HG03097 (cell line): ENCODE measurements at regions not wholly inside any gene's neighbourhood (a gene's known extent, or its start where the extent isn't known, plus 50 kb on each side); places are given as distances from the start of the nearest gene placed in this dataset.
"Not testable (repeated sequence)": the region's sequence is repeated elsewhere in the genome, so short reads cannot be mapped to it uniquely, and the experiment has no call there.

Experiments
- ATAC-seq: cut with Tn5 transposase; IDR thresholded peaks from one replicate; pipeline ENCODE4 v1.9.1; 2021; ENCODE audit not compliant: unreplicated experiment, low FRiP score

DNA sequence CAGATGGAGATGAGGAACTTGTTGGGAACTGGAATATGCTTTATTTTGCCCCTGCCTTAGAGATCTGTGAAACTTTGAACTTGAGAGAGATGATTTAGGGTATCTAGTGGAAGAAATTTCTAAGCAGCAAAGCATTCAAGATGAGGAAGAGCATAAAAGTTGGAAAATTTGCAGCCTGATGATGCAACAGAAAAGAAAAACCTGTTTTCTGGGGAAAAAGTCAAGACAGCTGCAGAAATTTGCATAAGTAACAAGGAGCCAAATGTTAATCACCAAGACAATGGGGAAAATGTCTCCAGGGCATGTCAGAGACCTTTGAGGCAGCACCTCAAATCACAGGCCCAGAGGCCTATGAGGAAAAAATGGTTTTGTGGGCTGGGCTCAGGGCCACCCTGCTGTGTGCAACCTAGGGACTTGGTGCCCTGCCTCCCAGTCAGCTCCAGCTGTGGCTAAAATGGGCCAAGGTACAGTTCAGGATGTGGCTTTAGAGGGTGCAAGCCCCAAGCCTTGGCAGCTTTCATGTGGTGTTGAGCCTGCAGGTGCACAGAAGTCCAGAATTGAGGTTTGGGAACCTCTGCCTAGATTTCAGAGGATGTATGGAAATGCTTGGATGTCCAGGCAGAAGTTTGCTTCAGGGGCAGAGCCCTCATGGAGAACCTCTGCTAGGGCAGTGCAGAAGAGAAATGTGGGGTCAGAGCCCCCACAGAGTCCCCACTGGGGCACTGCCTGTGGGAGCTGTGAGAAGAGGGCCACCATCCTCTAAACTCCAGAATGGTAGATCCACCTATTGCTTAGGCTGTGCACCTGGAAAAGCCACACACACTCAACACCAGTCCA, 136.3 kb upstream of the RAB4A start:
- not testable (repeated sequence) for ATAC-seq

DNA sequence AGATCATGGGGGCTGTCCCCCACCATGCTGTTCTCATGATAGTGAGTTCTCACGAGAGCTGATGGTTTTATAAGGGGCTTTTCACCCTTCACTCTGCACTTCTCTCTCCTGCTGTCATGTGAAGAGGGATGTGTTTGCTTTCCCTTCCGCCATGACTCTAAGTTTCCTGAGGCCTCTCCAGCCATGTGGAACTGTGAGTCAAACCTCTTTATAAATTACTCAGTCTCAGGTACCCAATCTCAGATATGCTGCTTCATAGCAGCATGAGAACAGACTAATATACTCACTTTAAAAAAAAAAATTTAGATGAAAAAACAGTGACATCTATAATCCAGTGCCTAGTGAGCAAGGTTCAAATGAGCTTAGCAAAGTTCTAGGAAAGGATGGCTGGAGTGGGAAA, 135.1 kb upstream of the RAB4A start:
- ATAC-seq: no peak

DNA sequence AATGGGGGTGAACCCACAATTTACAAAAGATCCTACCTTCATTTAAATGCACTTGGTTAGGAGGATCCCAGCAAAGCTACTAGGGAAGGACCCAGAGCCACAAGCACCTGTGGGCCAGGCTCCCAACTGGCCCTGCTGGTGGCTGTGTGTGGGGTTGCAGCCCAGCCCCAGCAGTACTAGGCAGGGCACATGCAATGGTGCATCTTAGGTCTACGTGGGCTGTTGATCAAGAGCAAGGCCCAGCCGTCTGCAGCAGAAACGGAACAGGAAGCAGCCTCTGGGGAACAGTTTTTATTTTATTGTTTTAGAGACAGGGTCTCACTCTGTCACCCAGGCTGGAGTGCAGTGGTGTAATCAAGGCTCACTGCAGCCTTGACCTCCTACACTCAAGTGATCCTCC, 134.1 kb upstream of the RAB4A start:
- ATAC-seq: no peak

DNA sequence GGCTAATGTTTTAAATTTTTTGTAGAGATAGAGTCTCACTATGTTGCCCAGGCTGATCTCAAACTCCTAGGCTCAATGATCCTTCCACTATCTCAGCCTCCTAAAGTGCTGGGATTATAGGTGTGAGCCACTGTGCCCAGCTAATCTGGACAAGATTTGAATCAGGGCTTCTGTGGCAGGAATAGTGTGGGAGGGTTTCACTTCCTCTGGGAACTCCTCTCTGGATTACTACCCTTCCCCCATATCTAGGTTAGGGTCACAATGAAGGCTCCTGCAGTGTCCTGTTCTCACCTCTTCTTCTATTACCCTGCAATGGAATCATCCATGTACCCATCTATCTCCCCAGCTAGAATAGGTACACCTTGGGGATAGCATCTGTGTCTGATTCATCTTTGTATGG, 133.6 kb upstream of the RAB4A start:
- ATAC-seq: no peak

DNA sequence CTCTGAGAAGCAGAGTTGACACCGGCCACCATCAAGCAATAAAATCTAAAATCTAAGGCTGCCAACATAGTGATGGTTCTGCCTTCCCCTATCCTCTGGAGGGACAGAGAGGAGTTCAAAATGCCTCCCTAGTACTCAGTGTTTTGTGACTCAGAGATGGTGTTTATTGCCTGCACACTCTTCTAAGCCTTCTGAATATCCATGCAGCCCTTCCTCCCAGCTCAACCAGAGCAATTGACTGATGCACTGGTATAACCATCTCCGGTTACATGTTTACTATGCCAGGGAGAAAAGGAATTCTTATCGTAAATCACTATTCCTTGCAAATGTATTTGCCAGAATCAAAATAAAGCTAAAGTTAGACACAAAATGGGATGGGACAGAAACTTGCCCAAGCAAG, 132.9 kb upstream of the RAB4A start:
- ATAC-seq: no peak

DNA sequence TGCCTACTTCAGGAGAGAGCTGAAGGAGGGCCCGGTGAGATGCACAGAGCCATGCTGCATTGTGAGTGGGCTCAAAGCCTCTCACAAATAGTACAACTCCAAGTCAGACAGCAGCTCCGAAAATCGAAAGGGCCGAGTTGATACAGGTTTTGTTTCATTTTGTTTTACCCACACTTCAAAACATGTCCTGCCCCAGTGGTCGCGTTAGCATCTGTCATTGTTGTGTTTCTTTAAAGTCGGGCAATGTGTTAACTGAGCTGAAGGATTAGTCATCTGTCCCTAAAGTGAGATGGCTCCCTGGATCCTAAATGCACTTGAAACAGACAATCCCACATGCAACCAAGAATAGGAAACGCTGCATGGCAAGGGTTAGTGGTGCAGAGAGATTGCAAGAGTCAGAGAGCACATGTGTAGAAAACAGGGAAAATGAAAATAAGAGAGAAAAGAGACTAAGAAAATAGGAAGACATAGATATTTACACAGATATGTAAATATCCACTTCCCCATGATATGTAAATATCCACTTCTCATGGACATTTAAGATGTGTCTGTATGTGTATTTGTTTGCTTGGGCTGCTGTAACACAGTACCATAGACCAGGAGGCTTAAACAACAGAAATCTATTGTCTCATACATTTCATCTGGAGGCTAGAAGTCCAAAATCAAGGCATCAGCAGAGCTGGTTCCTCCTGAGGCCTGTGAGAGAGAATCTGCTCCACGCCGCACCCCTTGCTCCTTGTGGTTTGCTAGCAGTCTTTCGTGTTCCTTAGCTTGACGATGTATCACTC, 131.4 kb upstream of the RAB4A start:
- ATAC-seq: no peak

DNA sequence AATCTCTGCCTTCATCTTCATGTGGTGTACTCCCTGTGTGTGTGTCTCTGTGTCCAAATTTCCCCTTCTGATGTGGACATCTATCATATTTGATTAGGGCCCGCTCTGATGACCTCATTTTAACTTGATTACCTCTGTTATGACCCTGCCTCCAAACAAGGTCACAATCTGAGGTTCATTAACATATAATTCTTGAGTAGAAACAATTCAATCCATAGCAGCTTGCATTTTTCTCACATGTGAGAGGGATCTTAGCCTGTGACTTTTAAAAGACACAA, 130.9 kb upstream of the RAB4A start:
- ATAC-seq: no peak

DNA sequence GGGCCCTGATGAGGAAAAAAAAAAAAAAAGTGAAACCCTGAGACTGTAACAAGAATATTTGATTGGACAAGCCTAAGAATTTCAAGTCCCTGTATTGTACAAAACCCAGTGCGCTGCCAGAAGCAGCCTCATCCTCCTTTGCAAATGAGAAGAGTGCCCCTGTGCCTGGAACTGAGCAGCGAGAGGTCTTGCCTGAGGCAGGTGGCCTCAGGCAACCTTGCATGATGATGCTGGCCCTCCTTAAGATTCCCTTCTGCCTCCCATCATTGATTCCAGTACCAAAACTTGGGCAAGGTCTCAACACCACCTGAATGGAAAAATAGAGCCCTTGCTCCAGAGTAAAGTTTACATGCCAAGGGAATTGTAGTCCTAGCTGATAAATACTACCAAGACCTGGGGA, 129.6 kb upstream of the RAB4A start:
- ATAC-seq: no peak

DNA sequence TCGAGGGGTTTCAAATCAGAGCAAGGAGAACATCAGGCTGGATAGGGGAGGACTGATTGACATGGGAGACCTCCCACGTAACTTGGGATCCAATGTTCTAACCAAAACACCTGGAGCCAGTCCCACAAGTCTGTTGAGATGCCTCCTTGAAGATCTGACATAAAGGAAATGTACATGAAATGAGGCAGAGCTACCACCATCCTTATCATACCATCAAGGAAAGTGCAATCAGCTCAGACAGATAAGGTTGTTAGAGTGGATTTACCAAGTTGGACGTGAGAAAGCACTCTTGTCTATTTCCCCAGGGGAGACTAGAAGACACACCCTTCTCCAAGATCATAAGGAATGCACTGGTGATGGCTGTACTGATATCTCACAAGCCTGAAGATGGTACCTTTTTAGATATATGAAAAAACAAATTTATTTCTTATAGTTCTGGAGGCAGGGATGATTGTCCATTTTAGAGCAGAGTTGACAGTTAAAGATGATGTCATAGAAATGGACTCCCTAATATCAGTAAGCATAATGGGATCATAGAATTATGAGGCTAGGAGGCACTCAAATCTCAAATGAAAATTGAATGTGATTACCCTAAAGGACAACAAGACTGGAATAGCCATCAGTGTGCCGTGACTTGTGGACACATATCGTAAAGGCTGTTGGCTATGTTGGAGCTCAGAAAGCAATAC, 129.1 kb upstream of the RAB4A start:
- no peak for ATAC-seq

DNA sequence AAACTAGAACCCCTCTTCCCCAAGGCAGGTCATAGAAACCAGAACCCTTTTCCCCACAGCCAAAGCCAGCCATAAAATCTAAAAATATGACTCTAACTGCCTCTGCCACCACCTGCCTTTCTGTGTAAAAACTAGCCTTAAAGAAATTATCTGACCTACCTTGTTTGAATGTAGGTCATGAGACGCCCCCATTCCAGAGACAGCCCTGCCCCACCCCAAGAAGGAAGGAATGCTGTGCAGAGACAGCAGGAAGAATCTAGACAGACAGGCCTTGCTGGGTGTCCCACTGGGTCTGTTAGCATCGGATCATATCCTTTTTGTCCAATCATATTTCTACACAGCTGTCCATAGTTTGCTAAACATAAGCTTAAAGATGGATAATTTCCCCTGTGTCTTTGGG, 128.4 kb upstream of the RAB4A start:
- ATAC-seq: no peak

DNA sequence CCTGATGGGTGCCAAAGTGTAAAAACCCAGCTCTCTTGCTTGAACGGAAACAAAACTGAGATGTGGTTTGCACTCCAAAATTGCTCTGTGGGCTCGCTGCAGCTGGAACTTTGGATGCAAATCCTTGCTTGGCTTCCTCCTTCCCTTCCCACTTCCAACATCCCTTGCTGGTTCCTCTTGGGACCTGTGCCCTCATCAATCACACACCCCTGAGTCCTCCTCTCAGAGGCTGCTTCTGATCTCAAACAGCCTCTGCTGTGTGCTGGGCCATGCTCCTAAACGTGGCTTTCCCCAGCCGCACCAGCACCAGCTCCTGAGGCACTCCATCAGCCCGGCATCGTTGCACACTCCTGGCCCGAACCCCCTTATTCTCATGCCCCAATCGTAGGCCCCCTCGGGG, 124.3 kb upstream of the RAB4A start:
- ATAC-seq: no peak

DNA sequence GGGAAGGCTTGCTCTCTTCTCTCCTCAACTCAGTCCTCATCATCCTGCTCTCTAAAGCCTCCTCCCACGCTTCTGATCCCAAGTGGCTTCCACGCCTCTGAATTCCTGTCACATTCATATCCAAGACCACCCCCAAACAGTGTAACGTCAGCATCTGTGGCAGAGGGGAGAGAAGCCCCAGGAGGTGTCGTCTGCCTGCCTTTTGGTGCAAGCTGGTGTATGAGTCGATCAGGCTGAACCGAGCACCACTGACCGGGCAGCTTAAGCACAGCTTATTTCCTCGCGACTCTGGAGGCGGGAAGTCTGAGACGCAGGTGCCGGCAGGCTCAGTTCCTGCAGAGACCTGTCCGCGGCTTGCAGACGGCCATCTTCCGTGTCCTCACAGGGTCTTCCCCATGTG, 123.8 kb upstream of the RAB4A start:
- ATAC-seq: no peak

DNA sequence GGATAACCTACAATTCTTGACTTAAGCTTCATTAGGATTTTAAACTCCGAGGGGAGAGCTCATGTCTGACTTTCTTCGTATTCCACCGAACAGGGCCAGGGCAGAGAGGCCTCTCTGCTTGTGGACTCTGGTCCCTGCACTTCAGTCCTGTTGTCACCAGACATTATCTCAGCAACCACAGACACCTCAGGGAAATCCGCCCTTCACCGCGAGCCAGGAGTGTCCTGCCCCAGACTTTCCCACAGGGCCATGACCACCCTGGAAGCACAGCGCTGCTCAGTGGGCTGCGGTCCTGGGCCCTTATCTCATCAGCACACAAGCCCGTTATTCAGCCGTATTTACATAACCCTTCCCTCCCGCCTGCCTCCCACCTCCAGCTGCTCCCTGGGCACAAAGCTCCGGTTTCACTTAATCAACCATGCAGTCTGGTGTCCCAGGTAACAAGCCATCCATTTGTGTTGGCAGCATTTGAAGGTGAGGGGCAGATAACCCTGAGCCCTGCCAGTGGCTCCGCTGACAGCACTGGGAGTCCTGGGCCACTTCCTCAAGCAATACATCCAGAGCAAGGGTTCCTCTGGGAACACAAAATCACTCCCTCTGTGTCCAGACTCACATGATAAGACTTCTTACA, 122.8 kb upstream of the RAB4A start:
- no peak for ATAC-seq

DNA sequence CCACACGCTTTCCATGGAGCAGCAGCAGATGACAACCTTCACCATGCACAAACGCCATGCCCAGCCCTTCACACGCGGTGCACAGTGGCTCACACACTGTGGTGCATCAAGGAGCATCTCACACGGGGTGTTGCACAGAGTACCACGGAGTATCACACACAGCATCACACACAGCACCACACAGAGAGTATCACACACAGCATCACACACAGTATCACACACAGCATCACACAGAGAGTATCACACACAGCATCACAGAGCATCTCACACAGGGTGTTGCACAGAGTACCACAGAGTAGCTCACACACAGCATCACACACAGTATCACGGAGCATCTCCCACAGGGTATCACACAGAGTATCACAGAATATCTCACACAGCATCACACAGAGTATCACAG, 122.2 kb upstream of the RAB4A start:
- no peak for ATAC-seq

DNA sequence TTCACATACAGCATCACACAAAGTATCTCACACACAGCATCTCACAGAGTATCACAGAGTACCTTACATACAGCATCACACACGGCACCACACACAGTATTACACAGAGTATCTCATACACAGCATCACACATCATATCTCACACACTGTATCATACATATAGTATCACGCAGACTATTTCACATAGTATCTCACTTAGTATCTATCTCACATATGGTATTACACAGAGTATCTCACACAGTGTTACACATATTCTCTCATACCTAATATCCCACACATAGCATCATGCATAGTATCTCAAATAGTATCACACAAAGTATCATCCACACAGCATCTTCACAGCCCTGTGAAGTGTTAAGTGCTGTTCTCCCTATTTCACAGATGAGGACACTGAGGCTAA, 121.5 kb upstream of the RAB4A start:
- no peak for ATAC-seq

DNA sequence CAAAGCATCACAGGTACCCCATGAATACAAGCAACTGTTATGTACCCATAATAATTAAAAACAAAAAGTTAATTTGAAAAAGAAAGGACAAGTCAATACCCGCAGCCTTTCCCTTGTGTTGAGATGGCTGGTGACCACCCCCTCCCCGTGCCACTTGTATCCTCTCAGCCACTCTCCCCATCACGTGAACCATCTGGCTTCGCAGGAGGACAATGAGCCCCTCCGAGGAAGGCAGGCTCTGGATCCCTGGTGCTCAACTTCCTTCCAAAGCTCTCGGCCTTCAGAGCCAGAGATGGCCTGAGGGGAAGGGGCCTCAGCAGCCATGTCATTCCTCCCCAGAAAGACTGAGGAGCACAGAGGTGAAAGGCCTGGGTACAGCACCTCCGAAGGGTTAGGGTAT, 120.4 kb upstream of the RAB4A start:
- ATAC-seq: no peak

DNA sequence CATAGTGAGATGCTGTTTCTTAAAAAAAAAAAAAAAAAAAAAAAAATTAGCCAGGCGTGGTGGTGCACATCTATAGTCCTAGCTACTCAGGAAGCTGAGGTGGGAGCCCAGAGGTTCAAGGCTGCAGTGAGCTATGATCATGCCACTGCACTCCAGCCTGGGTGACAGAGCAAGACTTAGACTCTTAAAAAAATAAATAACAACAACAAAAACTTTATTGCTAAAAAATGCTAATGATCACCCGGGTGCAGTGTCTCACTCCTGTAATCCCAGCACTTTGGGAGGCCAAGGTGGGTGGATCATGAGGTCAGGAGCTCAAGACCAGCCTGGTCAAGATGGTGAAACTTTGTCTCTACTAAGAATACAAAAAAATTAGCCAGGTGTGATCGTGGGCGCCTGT, 119.5 kb upstream of the RAB4A start:
- ATAC-seq: not testable (repeated sequence)

DNA sequence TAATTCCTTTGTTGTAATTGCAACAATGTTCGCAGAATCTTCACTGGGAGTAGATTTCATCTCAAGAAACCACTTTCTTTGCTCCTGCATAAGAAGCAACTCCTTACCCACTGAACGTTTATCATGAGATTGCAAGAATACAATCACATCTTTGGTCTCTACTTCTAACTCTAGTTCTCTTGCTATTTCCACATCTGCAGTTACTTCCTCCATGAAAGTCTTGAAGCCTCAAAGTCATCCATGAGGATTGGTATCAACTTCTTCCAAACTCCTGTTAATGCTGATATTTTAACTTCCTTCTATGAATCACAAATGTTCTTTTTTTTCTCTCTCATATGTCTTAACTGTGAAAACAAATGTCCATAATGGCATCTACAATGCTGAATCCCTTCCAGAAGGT, 118.6 kb upstream of the RAB4A start:
- ATAC-seq: no peak

DNA sequence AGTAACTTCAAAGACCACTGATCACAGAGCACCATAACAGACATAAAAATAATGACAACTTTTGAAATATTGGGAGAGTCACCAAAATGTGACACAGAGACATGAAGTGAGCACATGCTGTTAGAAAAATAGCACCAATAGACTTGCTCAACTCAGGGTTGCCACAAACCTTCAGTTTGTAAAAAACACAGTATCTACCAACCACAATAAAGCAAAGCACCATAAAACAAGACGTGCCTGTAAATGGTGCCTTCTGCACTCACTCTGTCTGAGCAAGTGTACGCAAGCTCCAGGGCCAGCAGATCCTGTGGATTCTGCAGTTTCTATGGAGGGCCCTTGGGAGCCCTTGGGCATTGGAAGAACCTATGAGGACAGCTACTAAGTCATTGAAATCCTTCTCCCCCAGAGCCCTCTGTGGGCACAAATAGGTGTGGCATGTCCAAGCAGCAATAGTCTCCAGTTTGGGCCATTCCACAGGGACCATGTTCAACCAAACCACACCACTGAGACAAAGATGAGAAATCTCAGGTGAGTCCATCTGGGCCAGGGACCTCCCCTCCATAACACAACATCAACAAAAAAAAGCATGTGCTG, 116.9 kb upstream of the RAB4A start:
- no peak for ATAC-seq

DNA sequence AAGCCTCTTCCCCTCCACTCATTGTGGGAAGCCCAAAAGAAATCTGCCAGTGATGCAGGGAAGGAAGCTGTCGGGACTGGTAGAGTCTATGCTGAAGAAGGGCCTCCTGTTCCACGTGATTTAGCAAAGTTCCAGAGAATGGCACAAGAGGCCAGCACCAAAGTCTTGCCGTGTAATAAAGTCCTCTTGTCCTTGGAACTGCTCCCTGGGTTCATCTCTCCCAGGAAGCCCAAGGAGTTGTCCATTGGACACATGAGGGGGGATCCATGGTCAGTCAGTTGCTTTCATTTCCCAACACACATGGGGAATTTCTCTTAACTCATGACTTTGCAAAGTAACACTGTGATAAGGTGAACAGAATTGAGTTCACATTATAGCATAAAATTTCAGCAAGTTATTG, 116.1 kb upstream of the RAB4A start:
- ATAC-seq: no peak

DNA sequence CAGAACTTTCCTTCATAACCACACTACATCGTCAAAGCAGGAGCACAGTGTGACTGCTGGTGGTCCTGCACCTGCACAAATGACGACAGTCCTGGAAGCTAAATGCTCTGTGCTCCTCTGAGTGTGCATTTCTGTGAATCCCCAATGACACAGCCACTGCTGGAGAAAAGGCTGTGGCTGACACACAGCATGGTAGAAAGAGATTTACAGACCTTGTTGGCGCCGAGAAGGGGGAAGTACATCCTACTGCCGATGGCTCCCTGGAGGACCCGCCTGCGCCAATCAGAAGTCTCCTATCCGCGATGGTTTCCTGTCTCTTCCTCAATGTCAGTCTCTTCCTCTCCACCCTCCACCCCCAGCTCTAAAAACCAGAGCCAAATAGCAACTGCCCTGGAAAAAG, 115.4 kb upstream of the RAB4A start:
- ATAC-seq: no peak
